Liver (tissue), 3 donors: ENCODE measurements at regions not wholly inside any gene's neighbourhood (a gene's known extent, or its start where the extent isn't known, plus 50 kb on each side); places are given as distances from the start of the nearest gene placed in this dataset.

ENCODE experiments used
- ATF3 ChIP-seq: IDR thresholded peaks from 2 replicates; pipeline ENCODE4 v1.6.1; 2016; ENCODE audit warnings: antibody characterized with exemption
- CTCF ChIP-seq: fragments of 150-350 bp; IDR thresholded peaks from 2 replicates; pipeline ENCODE4 v1.5.1; 2017; ENCODE audit warnings: improper control_type of control experiment, low read depth, low read length; ENCODE audit not compliant: missing input control
- GABPA ChIP-seq, 2 donors: IDR thresholded peaks in 1 of 2; conservative IDR thresholded peaks in 1 of 2; 2 replicates each; pipeline ENCODE4 v1.6.1; 2016; ENCODE audit warnings: antibody characterized with exemption in 2 of 2, mild to moderate bottlenecking in 1 of 2, moderate library complexity in 1 of 2
- HNF4A ChIP-seq, 2 donors: conservative IDR thresholded peaks; 2 replicates each; pipeline ENCODE4 v1.6.1; 2016; ENCODE audit warnings: antibody characterized with exemption in 2 of 2, mild to moderate bottlenecking in 2 of 2
- JUND ChIP-seq, 2 donors: IDR thresholded peaks; 2 replicates each; pipeline ENCODE4 v1.6.1; 2016; ENCODE audit warnings: antibody characterized with exemption in 2 of 2
- MAX ChIP-seq: IDR thresholded peaks from 2 replicates; pipeline ENCODE4 v1.6.1; 2016; ENCODE audit warnings: antibody characterized with exemption
- NR2F2 ChIP-seq: IDR thresholded peaks from 2 replicates; pipeline ENCODE4 v1.6.1; 2016; ENCODE audit warnings: antibody characterized with exemption
- REST ChIP-seq: IDR thresholded peaks from 2 replicates; pipeline ENCODE4 v1.6.1; 2016; ENCODE audit warnings: antibody characterized with exemption, mild to moderate bottlenecking
- RXRA ChIP-seq, 2 donors: IDR thresholded peaks; 2 replicates each; pipeline ENCODE4 v1.6.1; 2017 to 2018; ENCODE audit warnings: antibody characterized with exemption in 2 of 2, mild to moderate bottlenecking in 1 of 2
- TAF1 ChIP-seq: conservative IDR thresholded peaks from 2 replicates; pipeline ENCODE4 v1.6.1; 2016; ENCODE audit warnings: antibody characterized with exemption, mild to moderate bottlenecking
- YY1 ChIP-seq: IDR thresholded peaks from 2 replicates; pipeline ENCODE4 v1.6.1; 2016; ENCODE audit warnings: antibody characterized with exemption, mild to moderate bottlenecking
- ZBTB33 ChIP-seq: IDR thresholded peaks from 2 replicates; pipeline ENCODE4 v1.6.1; 2016; ENCODE audit warnings: antibody characterized with exemption
- donor health status: healthy.
- donor health status: healthy.

- TF ChIP-seq ATF3 = no peak
- no peak for TF ChIP-seq CTCF
- no peak for TF ChIP-seq MAX
- TF ChIP-seq NR2F2 = no peak
- TF ChIP-seq TAF1 = no peak
- TF ChIP-seq GABPA (IDR thresholded peaks at IDR 0.05 in 1 of 2, conservative IDR thresholded peaks at IDR 0.05 in 1 of 2) = no peak
- no peak for TF ChIP-seq JUND (IDR thresholded peaks at IDR 0.05)
- TF ChIP-seq RXRA (IDR thresholded peaks at IDR 0.05) = no peak
- no peak for TF ChIP-seq REST
- TF ChIP-seq ZBTB33 = no peak
- no peak for TF ChIP-seq HNF4A (conservative IDR thresholded peaks at IDR 0.05)
- no peak for TF ChIP-seq YY1
Measured at GRCh38 chr4:33302321-33302720, 2582.2 kb downstream of the PCDH7 start.
